ENCODE measurements at regions not wholly inside any gene's neighbourhood (a gene's known extent, or its start where the extent isn't known, plus 50 kb on each side); places are given as distances from the start of the nearest gene placed in this dataset.

DNA sequence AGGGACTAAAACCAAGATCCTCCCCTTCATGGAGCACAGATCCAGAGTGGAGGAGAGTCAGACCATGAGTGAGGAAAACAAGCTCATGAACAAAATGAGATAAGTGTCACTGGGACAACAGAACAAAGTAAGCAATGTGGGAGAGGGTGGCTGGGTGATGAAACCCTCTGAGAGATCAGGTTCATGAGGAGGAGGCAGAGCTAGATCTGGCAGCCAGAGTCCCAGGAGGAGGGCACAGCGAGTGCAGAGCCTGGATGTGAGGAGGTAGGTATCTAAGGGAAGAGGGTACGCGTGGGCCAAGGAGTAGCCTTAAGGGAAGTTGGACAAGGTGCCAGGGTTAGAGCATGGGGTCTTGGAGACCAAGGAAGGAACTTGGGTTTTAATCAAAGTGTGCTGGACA, 1311.9 kb downstream of the UQCRFS1 start:
- H3K36me3 ChIP-seq: no peaks in the 10 kb centered on the region
- no peaks in the 10 kb centered on the region for H3K4me1 ChIP-seq (ENCODE audit: control insufficient read depth in 1 of 2, low read depth in 2 of 2)
- DNase-seq (ENCODE audit: low spot score) (no peak), ATAC-seq (ENCODE audit: insufficient number of reproducible peaks, low FRiP score, low read depth) (no peak)
- TF ChIP-seq, protein P1, sequence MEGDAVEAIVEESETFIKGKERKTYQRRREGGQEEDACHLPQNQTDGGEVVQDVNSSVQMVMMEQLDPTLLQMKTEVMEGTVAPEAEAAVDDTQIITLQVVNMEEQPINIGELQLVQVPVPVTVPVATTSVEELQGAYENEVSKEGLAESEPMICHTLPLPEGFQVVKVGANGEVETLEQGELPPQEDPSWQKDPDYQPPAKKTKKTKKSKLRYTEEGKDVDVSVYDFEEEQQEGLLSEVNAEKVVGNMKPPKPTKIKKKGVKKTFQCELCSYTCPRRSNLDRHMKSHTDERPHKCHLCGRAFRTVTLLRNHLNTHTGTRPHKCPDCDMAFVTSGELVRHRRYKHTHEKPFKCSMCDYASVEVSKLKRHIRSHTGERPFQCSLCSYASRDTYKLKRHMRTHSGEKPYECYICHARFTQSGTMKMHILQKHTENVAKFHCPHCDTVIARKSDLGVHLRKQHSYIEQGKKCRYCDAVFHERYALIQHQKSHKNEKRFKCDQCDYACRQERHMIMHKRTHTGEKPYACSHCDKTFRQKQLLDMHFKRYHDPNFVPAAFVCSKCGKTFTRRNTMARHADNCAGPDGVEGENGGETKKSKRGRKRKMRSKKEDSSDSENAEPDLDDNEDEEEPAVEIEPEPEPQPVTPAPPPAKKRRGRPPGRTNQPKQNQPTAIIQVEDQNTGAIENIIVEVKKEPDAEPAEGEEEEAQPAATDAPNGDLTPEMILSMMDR (IDR thresholded peaks at IDR 0.05): no peak
- no peaks in the 10 kb centered on the region for H3K27me3 ChIP-seq (replicated peaks; ENCODE audit: insufficient read depth)
- no peaks in the 10 kb centered on the region for H3K9me3 ChIP-seq
- no peak overlapping the region for H3K27ac ChIP-seq
- no peak overlapping the region for H3K4me3 ChIP-seq

DNA sequence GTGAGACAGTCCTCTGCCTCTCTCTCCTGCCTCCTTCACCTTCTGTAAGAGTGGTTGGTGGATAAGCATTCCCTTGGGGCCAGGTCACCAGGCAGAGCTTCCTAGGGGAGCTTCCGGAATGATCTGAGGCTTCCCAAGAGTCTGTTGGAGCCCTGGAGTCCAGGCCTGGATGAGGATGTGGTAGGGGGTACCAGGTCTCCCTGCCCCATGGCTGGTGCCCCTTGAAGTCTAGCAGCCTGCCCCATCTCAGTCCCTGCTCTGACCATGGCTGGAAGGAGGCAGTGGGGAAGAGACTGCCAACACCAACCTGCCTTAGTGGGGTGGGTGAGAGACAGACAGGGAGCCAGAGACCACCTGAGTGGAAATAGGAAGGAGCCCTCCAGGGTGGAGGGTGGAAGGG, 1316.9 kb downstream of the UQCRFS1 start:
- Histone ChIP-seq H3K36me3 (no peaks in the 10 kb centered on the region), H3K27ac (no peak overlapping the region), H3K9me3 (no peaks in the 10 kb centered on the region), H3K27me3 (replicated peaks; ENCODE audit: insufficient read depth) (no peaks in the 10 kb centered on the region), H3K4me1 (ENCODE audit: control insufficient read depth in 1 of 2, low read depth in 2 of 2) (no peaks in the 10 kb centered on the region), H3K4me3 (no peak overlapping the region)
- TF ChIP-seq, protein P1 (IDR thresholded peaks at IDR 0.05): no peak
- ATAC-seq (ENCODE audit: insufficient number of reproducible peaks, low FRiP score, low read depth) (no peak), DNase-seq (ENCODE audit: low spot score) (no peak)

DNA sequence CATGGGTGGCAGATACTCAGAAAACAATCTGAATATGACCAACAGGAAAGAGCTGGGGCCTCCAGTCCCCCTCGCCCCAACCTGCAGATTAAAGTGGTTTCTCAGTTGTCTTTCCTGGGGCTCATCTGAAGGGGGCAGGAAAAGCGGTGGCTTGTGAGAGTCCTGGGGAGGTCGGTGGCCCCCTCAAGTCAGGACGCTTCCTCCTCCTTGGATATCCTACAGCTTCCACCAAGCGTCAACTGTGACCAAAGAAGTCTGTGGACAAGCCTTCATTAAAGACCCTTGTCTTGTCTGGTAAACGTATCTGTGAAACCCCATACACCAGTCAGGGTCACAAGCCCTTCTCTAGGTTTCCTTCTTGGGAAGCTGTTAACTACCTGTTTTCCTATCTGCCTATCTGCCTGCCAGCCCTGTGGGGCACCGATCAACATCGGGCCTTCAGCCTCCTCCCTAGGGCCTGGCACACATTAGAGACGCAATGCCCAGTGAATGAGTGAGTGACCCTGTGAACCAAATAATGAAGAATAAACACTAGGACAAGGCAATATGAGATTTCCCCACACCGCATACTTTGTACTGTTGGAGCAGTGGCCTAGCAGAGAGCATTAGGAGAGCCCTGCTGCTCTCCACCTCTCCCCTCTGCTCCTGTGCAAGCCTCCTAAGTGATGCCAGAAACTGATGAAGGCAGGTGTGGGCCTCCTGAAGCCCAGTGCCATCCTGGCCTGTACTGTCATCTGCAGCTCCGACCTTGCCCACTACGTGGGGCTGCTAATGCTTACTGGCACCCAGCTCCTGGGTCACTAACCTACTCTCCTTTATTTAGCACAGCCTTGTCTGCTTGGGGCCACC, 1317.8 kb downstream of the UQCRFS1 start:
- no peaks in the 10 kb centered on the region for H3K36me3 ChIP-seq
- TF ChIP-seq, protein P1 (IDR thresholded peaks at IDR 0.05): no peak
- H3K4me3 ChIP-seq: no peak overlapping the region
- no peaks in the 10 kb centered on the region for H3K9me3 ChIP-seq
- no peak overlapping the region for H3K27ac ChIP-seq
- no peak for ATAC-seq (ENCODE audit: insufficient number of reproducible peaks, low FRiP score, low read depth)
- no peaks in the 10 kb centered on the region for H3K27me3 ChIP-seq (replicated peaks; ENCODE audit: insufficient read depth)
- H3K4me1 ChIP-seq (ENCODE audit: control insufficient read depth in 1 of 2, low read depth in 2 of 2): no peaks in the 10 kb centered on the region
- no peak for DNase-seq (ENCODE audit: low spot score)

DNA sequence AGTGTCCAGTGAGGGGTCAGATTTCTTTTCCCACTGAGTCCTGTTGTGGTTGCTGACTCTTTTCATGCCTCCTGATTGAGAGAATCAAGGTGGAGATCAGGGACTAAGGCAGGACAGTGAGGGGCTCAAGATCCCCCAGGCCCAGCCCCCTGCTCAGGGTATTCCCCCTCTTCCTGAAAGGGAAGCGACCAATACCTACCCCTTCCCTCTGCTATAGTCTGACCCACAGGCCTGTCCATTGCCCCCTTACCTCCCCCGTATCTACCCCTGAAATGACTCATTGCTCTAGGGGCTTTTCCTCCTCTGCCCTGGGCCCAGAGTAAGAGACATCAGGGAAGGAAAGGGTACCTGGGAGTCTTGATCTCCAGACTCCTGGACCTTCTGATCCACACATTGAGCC, 1320.5 kb downstream of the UQCRFS1 start:
- no peak for DNase-seq (ENCODE audit: low spot score)
- H3K4me1 ChIP-seq (ENCODE audit: control insufficient read depth in 1 of 2, low read depth in 2 of 2): no peaks in the 10 kb centered on the region
- TF ChIP-seq, protein P1 (IDR thresholded peaks at IDR 0.05): no peak
- no peak for ATAC-seq (ENCODE audit: insufficient number of reproducible peaks, low FRiP score, low read depth)
- no peaks in the 10 kb centered on the region for H3K27me3 ChIP-seq (replicated peaks; ENCODE audit: insufficient read depth)
- no peaks in the 10 kb centered on the region for H3K36me3 ChIP-seq
- H3K4me3 ChIP-seq: no peak overlapping the region
- no peak overlapping the region for H3K27ac ChIP-seq
- H3K9me3 ChIP-seq: no peaks in the 10 kb centered on the region

DNA sequence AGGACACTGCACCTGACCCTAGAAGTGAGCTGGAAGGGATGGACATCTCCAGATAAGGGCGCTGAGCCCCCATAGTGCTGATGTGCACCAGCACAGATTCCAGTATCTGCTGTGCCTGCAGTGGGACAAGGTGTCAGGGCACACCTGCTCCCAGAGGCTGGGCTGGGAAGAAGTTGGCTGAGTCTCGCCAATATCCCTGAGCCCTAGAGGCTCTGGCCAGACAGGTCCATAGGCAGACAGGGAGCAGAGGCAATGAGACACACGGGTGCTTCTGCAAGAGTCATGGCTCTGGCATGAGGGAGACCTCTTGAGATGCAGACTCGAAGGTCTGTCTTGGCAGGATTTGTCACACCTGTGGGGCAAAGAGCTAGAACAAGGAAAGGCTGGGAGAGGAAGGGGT, 1321.5 kb downstream of the UQCRFS1 start:
- Histone ChIP-seq H3K4me3 (no peak overlapping the region), H3K9me3 (no peaks in the 10 kb centered on the region), H3K27ac (no peak overlapping the region), H3K4me1 (ENCODE audit: control insufficient read depth in 1 of 2, low read depth in 2 of 2) (no peaks in the 10 kb centered on the region), H3K27me3 (replicated peaks; ENCODE audit: insufficient read depth) (no peaks in the 10 kb centered on the region), H3K36me3 (no peaks in the 10 kb centered on the region)
- no peak for ATAC-seq (ENCODE audit: insufficient number of reproducible peaks, low FRiP score, low read depth)
- DNase-seq (ENCODE audit: low spot score): no peak
- TF ChIP-seq, protein P1 (IDR thresholded peaks at IDR 0.05): no peak
